H1 (cell line): ENCODE measurements at regions not wholly inside any gene's neighbourhood (a gene's known extent, or its start where the extent isn't known, plus 50 kb on each side); places are given as distances from the start of the nearest gene placed in this dataset.

Source experiments
- CTCF ChIA-PET: fragments of 300-600 bp; sonication (Branson Sonifier 250); formaldehyde crosslinking; loops from one replicate; lab custom pipeline; 2021; ENCODE audit not compliant: partially characterized antibody; lab: Charles Lee
- POLR2A ChIA-PET: fragments of 300-600 bp; sonication (Branson Sonifier 250); formaldehyde crosslinking; loops from one replicate; lab custom pipeline; 2021; ENCODE audit warnings: inconsistent platforms; ENCODE audit not compliant: partially characterized antibody; lab: Charles Lee
- DNase-seq, 2 experiments: peaks; one replicate each; pipeline versions ENCODE4 v3.0.0 to v3.0.0-alpha.2; 2010 to 2022; ENCODE audit warnings: low spot score in 2 of 2, low read depth in 1 of 2, mixed read lengths in 1 of 2
- FAIRE-seq: peaks from 2 replicates; lab custom pipeline; 2011; peaks lifted over from hg19 to GRCh38; lab: Jason Lieb, UNC
- H2AFZ ChIP-seq: 2 replicates; pipeline ENCODE4 v1.8.1; 2012; ENCODE audit warnings: low read length, inconsistent platforms
- H2AK5ac ChIP-seq: 2 replicates; pipeline ENCODE4 v1.6.1; 2013; ENCODE audit warnings: low read depth, low read length
- H2BK120ac ChIP-seq: replicated peaks from 2 replicates; pipeline ENCODE3; 2013; ENCODE audit warnings: low read depth, low read length, inconsistent platforms
- H2BK12ac ChIP-seq: 2 replicates; pipeline ENCODE4 v1.6.1; 2013; ENCODE audit warnings: low read depth, low read length
- H2BK15ac ChIP-seq: 2 replicates; pipeline ENCODE4 v1.6.1; 2013; ENCODE audit warnings: low read length
- H2BK20ac ChIP-seq: 2 replicates; pipeline ENCODE4 v1.6.1; 2013; ENCODE audit warnings: low read length
- H2BK5ac ChIP-seq: 2 replicates; pipeline ENCODE4 v1.6.1; 2013; ENCODE audit warnings: low read depth, low read length
- H3K14ac ChIP-seq: 2 replicates; pipeline ENCODE4 v1.6.1; 2013; ENCODE audit warnings: inconsistent platforms; ENCODE audit not compliant: insufficient read length
- H3K18ac ChIP-seq: 2 replicates; pipeline ENCODE4 v1.6.1; 2013; ENCODE audit warnings: low read length; ENCODE audit errors: extremely low read depth
- H3K23ac ChIP-seq: 2 replicates; pipeline ENCODE4 v1.6.1; 2013; ENCODE audit warnings: inconsistent platforms; ENCODE audit not compliant: insufficient read length
- H3K23me2 ChIP-seq: 2 replicates; pipeline ENCODE4 v1.6.1; 2013; ENCODE audit warnings: low read depth, low read length
- H3K27ac ChIP-seq: 2 replicates; pipeline ENCODE4 v1.6.1; 2011; ENCODE audit warnings: low read depth, low read length, inconsistent platforms
- H3K27me3 ChIP-seq, 4 experiments: replicated peaks in 1 of 4; 1 replicate in 1 of 4; 2 replicates in 3 of 4; pipeline versions ENCODE4 v1.6.1 to v1.8.1; 2011 to 2013; ENCODE audit warnings: low read length in 3 of 4, mild to moderate bottlenecking in 3 of 4, inconsistent platforms in 2 of 4, mixed read lengths in 2 of 4, moderate library complexity in 1 of 4; ENCODE audit not compliant: control insufficient read depth in 3 of 4, insufficient read depth in 3 of 4; ENCODE audit errors: extremely low read depth in 1 of 4
- H3K36me3 ChIP-seq, 4 experiments: 2 replicates each; pipeline versions ENCODE4 v1.6.1 to v1.8.1; 2011 to 2013; ENCODE audit warnings: mild to moderate bottlenecking in 4 of 4, low read length in 3 of 4, moderate library complexity in 2 of 4, control low read depth in 1 of 4, inconsistent platforms in 1 of 4; ENCODE audit not compliant: insufficient read depth in 4 of 4, control insufficient read depth in 2 of 4
- H3K4ac ChIP-seq: replicated peaks from 2 replicates; pipeline ENCODE3; 2013; ENCODE audit warnings: low read length, low read depth, mixed read lengths, inconsistent platforms; ENCODE audit not compliant: insufficient read length
- H3K4me1 ChIP-seq, 4 experiments: replicated peaks in 1 of 4; 1 replicate in 1 of 4; 2 replicates in 3 of 4; pipeline versions ENCODE4 v1.6.1 to v1.8.1; 2011 to 2013; ENCODE audit warnings: low read length in 3 of 4, inconsistent platforms in 2 of 4, mixed read lengths in 1 of 4; ENCODE audit not compliant: insufficient read depth in 4 of 4, control insufficient read depth in 3 of 4
- H3K4me2 ChIP-seq, 2 experiments: 2 replicates each; pipeline versions ENCODE4 v1.6.1 to v1.8.1; 2011 to 2013; ENCODE audit warnings: low read depth in 2 of 2, low read length in 2 of 2, control low read depth in 1 of 2, inconsistent platforms in 1 of 2, mild to moderate bottlenecking in 1 of 2; ENCODE audit not compliant: insufficient read depth in 1 of 2
- H3K4me3 ChIP-seq, 4 experiments: fragments of 200-600, 300-600 bp in 1 of 4; sonication (generic), shearing (Covaris generic), sonication (Bioruptor Twin) in 1 of 4; 2 replicates each; pipeline versions ENCODE4 v1.5.1 to v1.8.1; 2011 to 2016; ENCODE audit warnings: low read length in 4 of 4, low read depth in 3 of 4, control low read depth in 2 of 4, inconsistent platforms in 2 of 4, mild to moderate bottlenecking in 2 of 4, mixed read lengths in 1 of 4, moderate library complexity in 1 of 4; ENCODE audit not compliant: insufficient read depth in 2 of 4; ENCODE audit errors: extremely low read depth in 1 of 4
- H3K56ac ChIP-seq: replicated peaks from 2 replicates; pipeline ENCODE3; 2013; ENCODE audit warnings: low read depth, mild to moderate bottlenecking, mixed read lengths, low read length, inconsistent platforms; ENCODE audit not compliant: insufficient read length
- H3K79me1 ChIP-seq: 2 replicates; pipeline ENCODE4 v1.6.1; 2013; ENCODE audit warnings: low read depth, low read length, control low read depth
- H3K79me2 ChIP-seq, 2 experiments: 2 replicates each; pipeline versions ENCODE4 v1.6.1 to v1.8.1; 2012 to 2013; ENCODE audit warnings: low read length in 2 of 2, mild to moderate bottlenecking in 2 of 2, inconsistent platforms in 1 of 2; ENCODE audit not compliant: insufficient read depth in 2 of 2, control insufficient read depth in 1 of 2
- H3K9ac ChIP-seq, 4 experiments: replicated peaks in 1 of 4; 1 replicate in 1 of 4; 2 replicates in 3 of 4; pipeline versions ENCODE4 v1.6.1 to v1.8.1; 2011 to 2013; ENCODE audit warnings: low read depth in 3 of 4, low read length in 3 of 4, control low read depth in 2 of 4, mild to moderate bottlenecking in 2 of 4, moderate library complexity in 2 of 4, inconsistent platforms in 1 of 4; ENCODE audit errors: extremely low read depth in 1 of 4
- H3K9me3 ChIP-seq, 2 experiments: 2 replicates each; pipeline versions ENCODE4 v1.6.1 to v1.8.1; 2012 to 2013; ENCODE audit warnings: mild to moderate bottlenecking in 2 of 2, moderate library complexity in 2 of 2, control low read depth in 1 of 2, inconsistent platforms in 1 of 2, low read depth in 1 of 2, low read length in 1 of 2, mixed read lengths in 1 of 2; ENCODE audit not compliant: insufficient read depth in 2 of 2
- H4K20me1 ChIP-seq, 2 experiments: replicated peaks in 1 of 2; 2 replicates each; pipeline versions ENCODE3 to v1.8.1; 2011 to 2013; ENCODE audit warnings: inconsistent platforms in 2 of 2, low read length in 2 of 2, mild to moderate bottlenecking in 1 of 2; ENCODE audit not compliant: insufficient read depth in 2 of 2, control insufficient read depth in 1 of 2
- H4K5ac ChIP-seq: 2 replicates; pipeline ENCODE4 v1.6.1; 2013; ENCODE audit warnings: low read length, low read depth, mixed read lengths, inconsistent platforms; ENCODE audit not compliant: insufficient read length
- H4K8ac ChIP-seq: 2 replicates; pipeline ENCODE4 v1.8.0; 2013; ENCODE audit warnings: mild to moderate bottlenecking, moderate library complexity, low read length, inconsistent platforms; ENCODE audit not compliant: insufficient read depth; ENCODE audit errors: extremely low read depth
- H4K91ac ChIP-seq: replicated peaks from 2 replicates; pipeline ENCODE3; 2013; ENCODE audit warnings: low read length, mixed read lengths, inconsistent platforms; ENCODE audit not compliant: insufficient read length
- EP300 ChIP-seq, 2 experiments: IDR thresholded peaks; 1 replicate in 1 of 2; 2 replicates in 1 of 2; pipeline ENCODE4 v1.6.1; 2011 to 2012; ENCODE audit warnings: low read depth in 2 of 2, low read length in 2 of 2, mild to moderate bottlenecking in 2 of 2, borderline replicate concordance in 1 of 2, inconsistent platforms in 1 of 2, moderate library complexity in 1 of 2
- POU5F1 ChIP-seq: IDR thresholded peaks from 2 replicates; pipeline ENCODE4 v1.6.1; 2011; ENCODE audit warnings: low read depth, mild to moderate bottlenecking, low read length, moderate library complexity
- TBP ChIP-seq: IDR thresholded peaks from 2 replicates; pipeline ENCODE4 v1.6.1; 2011; ENCODE audit warnings: low read depth, low read length, improper control_type of control experiment
- WGBS, 2 experiments: shearing (Covaris generic) in 1 of 2; methylation state at CpG; one replicate each; pipeline versions ENCODE4 v1.1.6 to v1.1.7; 2013 to 2015; ENCODE audit warnings: low lambda C conversion rate in 2 of 2, mixed read lengths in 2 of 2, inconsistent platforms in 1 of 2, low coverage in 1 of 2, missing lambda C conversion rate in 1 of 2; ENCODE audit not compliant: insufficient replicate concordance in 2 of 2, insufficient coverage in 1 of 2, insufficient read length in 1 of 2; ENCODE audit errors: extremely low coverage in 1 of 2, missing lambda C conversion rate in 1 of 2; 5-methylcytosine and 5-hydroxymethylcytosine counted together

DNA sequence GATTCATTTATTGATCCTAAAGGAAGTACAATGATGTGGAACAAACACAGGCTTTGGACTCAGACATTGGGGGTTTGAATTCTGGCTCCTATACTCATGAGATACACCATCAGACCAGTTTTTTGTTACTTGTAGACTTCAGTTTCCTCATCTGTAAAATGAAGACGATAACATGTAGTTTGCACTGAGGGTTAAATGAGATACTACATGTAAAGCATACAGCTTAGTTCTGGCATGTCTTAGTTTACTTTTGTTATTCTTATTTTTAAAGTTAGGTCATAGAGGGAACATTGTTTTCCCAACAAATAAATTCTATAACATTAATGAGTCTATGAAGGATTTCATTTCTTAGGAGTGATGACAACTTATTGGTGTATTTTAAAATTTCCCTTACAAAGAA, 183.5 kb upstream of the FAM3C start:
- WGBS, 2 experiments: 100% methylated on average over 1 of the region's 1 CpG; no CpG with 5 or more reads in 1 of the 2 experiments
- Histone ChIP-seq H3K27ac (no peak overlapping the region), H4K20me1 (peaks cover 0 to 2% of the 10 kb centered on the region in 2 experiments), H3K79me2 (no peaks in the 10 kb centered on the region), H3K4me1 (peaks cover 0 to 6% (median 0%) of the 10 kb centered on the region in 4 experiments; a peak in 1 of 7 replicates), H3K79me1 (no peaks in the 10 kb centered on the region), H4K8ac (no peak overlapping the region), H3K23ac (no peak overlapping the region), H2AK5ac (no peak overlapping the region), H3K4me3 (no peak overlapping the region), H4K5ac (no peak overlapping the region), H3K36me3 (no peaks in the 10 kb centered on the region), H3K27me3 (no peaks in the 10 kb centered on the region), H3K4me2 (no peak overlapping the region), H3K4ac (no peak overlapping the region), H2BK120ac (no peak overlapping the region), H2BK12ac (no peak overlapping the region), H3K23me2 (peaks cover 3% of the 10 kb centered on the region; the same call in 1 of the 2 replicates), H3K56ac (no peak overlapping the region), H2AFZ (no peak overlapping the region), H2BK5ac (no peak overlapping the region), H3K18ac (no peak overlapping the region), H3K14ac (no peak overlapping the region), H3K9ac (no peak overlapping the region), H4K91ac (no peak overlapping the region), H3K9me3 (no peaks in the 10 kb centered on the region), H2BK20ac (no peak overlapping the region), H2BK15ac (no peak overlapping the region)
- DNase-seq (no peak), FAIRE-seq (no peak)
- TF ChIP-seq POU5F1 (no peak), EP300 (IDR thresholded peaks at IDR 0.05; ENCODE audit: borderline replicate concordance in 1 of 2, low read depth in 2 of 2, low read length in 2 of 2) (no peak), TBP (no peak)
- POLR2A ChIA-PET: no interaction called here
- CTCF ChIA-PET: interaction anchor here (1.0 to 1.9 kb wide), 2 partner anchors 15 to 415 kb away, joined by 3 to 5 read pairs; no protein-coding TSS in a partner anchor
